ENCODE measurements at regions not wholly inside any gene's neighbourhood (a gene's known extent, or its start where the extent isn't known, plus 50 kb on each side); places are given as distances from the start of the nearest gene placed in this dataset.
"Not testable (repeated sequence)": the region's sequence is repeated elsewhere in the genome, so short reads cannot be mapped to it uniquely, and the experiment has no call there.

DNA sequence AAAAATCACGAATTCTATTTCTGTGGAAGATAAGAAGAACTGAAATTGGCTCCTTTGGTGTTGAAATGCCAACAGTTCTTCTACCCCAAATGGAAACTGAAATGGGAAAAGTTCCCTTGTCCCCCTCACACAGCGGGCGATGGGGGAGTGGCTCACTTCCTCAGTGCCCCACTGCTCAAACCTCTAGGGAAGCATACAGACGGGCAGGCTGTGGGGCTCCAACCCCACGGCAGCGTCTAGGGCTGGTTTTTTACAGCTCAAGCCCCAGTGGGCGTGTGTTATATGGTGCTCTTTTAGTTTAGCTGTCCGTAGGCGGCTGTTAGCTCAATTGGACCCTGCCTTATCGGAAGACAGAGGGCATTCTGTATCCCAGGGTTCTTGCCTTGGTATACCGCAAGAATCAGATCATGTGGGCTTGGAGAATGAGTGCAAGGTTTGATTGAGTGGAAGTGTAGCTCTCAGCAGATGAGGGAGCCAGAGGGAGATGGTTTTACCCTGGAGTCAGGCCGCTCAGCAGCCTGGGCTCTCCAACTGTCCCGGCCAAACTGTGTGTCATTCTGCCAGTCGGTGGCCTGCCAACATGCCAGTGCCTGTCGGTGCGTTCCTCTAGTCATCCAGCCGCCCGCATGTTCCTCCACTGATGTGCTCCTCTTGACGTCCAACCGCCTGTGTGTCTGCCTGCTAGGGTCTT, 166.3 kb upstream of the ZNF608 start:
- Histone ChIP-seq H3K9me3 (no peaks in the 10 kb centered on the region), H3K27ac (no peak overlapping the region), H3K27me3 (no peaks in the 10 kb centered on the region), H3K4me3 (no peak overlapping the region), H3K36me3 (no peaks in the 10 kb centered on the region), H3K4me1 (peaks cover 0 to 15% (median 12%) of the 10 kb centered on the region in 4 donors)
- intact Hi-C loops (cut with DNase I): no loop called here
- no peak for TF ChIP-seq POLR2A (IDR thresholded peaks at IDR 0.05)
- no peak for DNase-seq
- WGBS, 2 donors: 92 to 96% methylated on average over 20 of the region's 20 CpGs

- Histone ChIP-seq H3K27me3 (no peaks in the 10 kb centered on the region), H3K27ac (no peak overlapping the region)
- no peak for TF ChIP-seq POLR2AphosphoS5 (IDR thresholded peaks at IDR 0.05)
- TF ChIP-seq POLR2A (IDR thresholded peaks at IDR 0.05): no peak
Measured at GRCh38 chr5:124913329-124913653, 166.9 kb upstream of the ZNF608 start.

DNA sequence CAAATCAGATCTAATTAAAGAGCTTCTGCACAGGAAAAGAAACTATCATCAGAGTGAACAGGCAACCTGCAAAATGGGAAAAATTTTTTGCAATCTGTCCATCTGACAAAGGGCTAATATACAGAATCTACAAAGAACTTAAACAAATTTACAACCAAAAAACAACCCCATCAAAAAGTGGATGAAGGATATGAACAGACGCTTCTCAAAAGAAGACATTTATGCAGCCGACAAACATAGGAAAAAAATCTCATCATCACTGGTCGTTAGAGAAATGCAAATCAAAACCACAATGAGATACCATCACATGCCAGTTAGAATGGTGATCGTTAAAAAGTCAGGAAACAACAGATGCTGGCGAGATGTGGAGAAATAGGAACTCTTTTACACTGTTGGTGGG, 169.9 kb upstream of the ZNF608 start:
- H3K36me3 ChIP-seq; H3K9me3 ChIP-seq; intact Hi-C loops (cut with DNase I); H3K4me1 ChIP-seq; H3K4me3 ChIP-seq; H3K27ac ChIP-seq; H3K27me3 ChIP-seq; DNase-seq: not testable (repeated sequence)
- WGBS, 2 donors: 47 to 66% methylated on average over 5 of the region's 5 CpGs

More at GRCh38 chr5:124913329-124913653, 166.9 kb upstream of the ZNF608 start:
- no peaks in the 10 kb centered on the region for H3K36me3 ChIP-seq
- WGBS, 2 donors: 60 to 93% methylated on average over 2 of the region's 2 CpGs
- H3K4me3 ChIP-seq: no peak overlapping the region
- intact Hi-C loops (cut with DNase I): no loop called here
- DNase-seq: no peak
- H3K4me1 ChIP-seq: peaks cover 0 to 12% (median 11%) of the 10 kb centered on the region in 4 donors
- no peaks in the 10 kb centered on the region for H3K9me3 ChIP-seq

DNA sequence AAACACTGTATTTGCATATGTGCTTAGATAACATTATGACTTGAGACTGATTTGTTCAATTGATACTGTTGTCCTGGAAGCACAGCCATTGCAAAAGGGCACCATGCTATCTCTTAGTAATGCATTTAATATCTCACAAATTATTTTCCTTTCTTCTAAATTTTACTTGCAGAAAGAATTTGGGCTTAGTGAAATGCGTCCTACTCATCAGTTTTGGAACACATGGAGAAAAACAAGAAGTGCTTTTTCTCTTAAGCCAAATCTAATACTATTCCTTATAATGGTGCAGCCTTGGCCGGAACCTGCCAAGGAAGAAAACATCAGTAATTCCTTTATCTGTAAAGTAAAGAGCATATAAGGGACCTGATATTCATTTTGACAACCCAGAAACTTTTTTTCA, 172.2 kb upstream of the ZNF608 start:
- Histone ChIP-seq H3K4me1 (peaks cover 0 to 16% (median 13%) of the 10 kb centered on the region in 4 donors), H3K4me3 (no peak overlapping the region), H3K36me3 (no peaks in the 10 kb centered on the region), H3K9me3 (no peaks in the 10 kb centered on the region), H3K27me3 (no peaks in the 10 kb centered on the region), H3K27ac (no peak overlapping the region)
- no peak for TF ChIP-seq POLR2A (IDR thresholded peaks at IDR 0.05)
- no peak for TF ChIP-seq CTCF (IDR thresholded peaks at IDR 0.05)
- intact Hi-C loops (cut with DNase I): no loop called here
- no peak for DNase-seq
- 92 to 96% methylated on average over 2 of the region's 2 CpGs for WGBS, 2 donors

- no peaks in the 10 kb centered on the region for H3K9me3 ChIP-seq
- H3K4me1 ChIP-seq: peaks cover 0 to 17% (median 14%) of the 10 kb centered on the region in 4 donors
- no peak overlapping the region for H3K4me3 ChIP-seq
- H3K27ac ChIP-seq: no peak overlapping the region
- no peaks in the 10 kb centered on the region for H3K36me3 ChIP-seq
- intact Hi-C loops (cut with DNase I): no loop called here
- 82 to 84% methylated on average over 1 of the region's 1 CpG for WGBS, 2 donors
- H3K27me3 ChIP-seq: no peaks in the 10 kb centered on the region
- no peak for DNase-seq
- TF ChIP-seq EP300 (IDR thresholded peaks at IDR 0.05) (no peak), POLR2AphosphoS5 (IDR thresholded peaks at IDR 0.05) (no peak), POLR2A (IDR thresholded peaks at IDR 0.05) (no peak), CTCF (IDR thresholded peaks at IDR 0.05) (no peak)
Measured at GRCh38 chr5:124919076-124919475, 172.6 kb upstream of the ZNF608 start.

DNA sequence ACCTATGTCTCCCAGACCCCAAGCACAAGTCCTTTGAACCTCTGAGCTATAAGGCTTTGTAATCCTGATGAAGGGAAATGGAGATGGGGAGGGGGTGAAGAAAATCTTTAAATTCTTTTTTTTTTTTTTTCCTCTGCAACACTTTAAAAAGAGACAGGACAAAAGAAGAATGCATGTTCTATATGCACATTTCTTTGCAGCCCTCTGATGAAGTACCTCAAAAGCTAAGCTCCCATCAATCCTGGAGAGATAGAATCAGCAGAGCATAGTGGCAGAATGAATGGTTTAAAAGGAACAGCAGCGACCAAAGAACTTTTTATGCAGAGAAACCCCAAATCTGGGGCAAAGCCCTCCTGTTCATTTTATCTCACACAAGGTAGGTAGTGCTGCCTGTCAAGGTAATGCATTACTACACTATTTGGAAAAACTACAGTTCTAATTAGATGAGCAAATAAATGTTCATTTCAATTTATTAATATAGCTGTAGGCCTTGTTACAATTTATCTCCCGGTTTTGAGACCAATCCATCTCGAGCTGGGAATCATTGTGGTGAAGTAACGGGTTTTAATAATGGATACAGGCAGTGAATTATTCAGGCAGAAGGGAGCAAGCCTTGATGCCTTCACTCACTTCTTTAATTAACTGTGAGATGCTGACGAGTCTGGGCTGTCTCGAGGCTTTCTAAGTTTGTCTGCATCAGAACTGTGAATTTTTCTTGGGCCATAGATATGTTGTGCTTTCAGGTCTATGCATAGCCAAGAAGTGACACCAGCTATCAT, 173.5 kb upstream of the ZNF608 start:
- H3K36me3 ChIP-seq: no peaks in the 10 kb centered on the region
- 88 to 90% methylated on average over 6 of the region's 6 CpGs for WGBS, 2 donors

More for the DNA sequence above, 173.5 kb upstream of the ZNF608 start:
- Histone ChIP-seq H3K4me3 (no peak overlapping the region), H3K27ac (no peak overlapping the region), H3K4me1 (peaks cover 0 to 17% (median 14%) of the 10 kb centered on the region in 4 donors), H3K9me3 (no peaks in the 10 kb centered on the region), H3K27me3 (no peaks in the 10 kb centered on the region)
- intact Hi-C loops (cut with DNase I): no loop called here
- DNase-seq: no peak
- TF ChIP-seq POLR2AphosphoS5 (IDR thresholded peaks at IDR 0.05) (no peak), CTCF (IDR thresholded peaks at IDR 0.05) (no peak), POLR2A (IDR thresholded peaks at IDR 0.05) (no peak), EP300 (IDR thresholded peaks at IDR 0.05) (no peak)

Data from sigmoid colon (tissue), 6 donors.